ENCODE measurements at regions not wholly inside any gene's neighbourhood (a gene's known extent, or its start where the extent isn't known, plus 50 kb on each side); places are given as distances from the start of the nearest gene placed in this dataset.

DNA sequence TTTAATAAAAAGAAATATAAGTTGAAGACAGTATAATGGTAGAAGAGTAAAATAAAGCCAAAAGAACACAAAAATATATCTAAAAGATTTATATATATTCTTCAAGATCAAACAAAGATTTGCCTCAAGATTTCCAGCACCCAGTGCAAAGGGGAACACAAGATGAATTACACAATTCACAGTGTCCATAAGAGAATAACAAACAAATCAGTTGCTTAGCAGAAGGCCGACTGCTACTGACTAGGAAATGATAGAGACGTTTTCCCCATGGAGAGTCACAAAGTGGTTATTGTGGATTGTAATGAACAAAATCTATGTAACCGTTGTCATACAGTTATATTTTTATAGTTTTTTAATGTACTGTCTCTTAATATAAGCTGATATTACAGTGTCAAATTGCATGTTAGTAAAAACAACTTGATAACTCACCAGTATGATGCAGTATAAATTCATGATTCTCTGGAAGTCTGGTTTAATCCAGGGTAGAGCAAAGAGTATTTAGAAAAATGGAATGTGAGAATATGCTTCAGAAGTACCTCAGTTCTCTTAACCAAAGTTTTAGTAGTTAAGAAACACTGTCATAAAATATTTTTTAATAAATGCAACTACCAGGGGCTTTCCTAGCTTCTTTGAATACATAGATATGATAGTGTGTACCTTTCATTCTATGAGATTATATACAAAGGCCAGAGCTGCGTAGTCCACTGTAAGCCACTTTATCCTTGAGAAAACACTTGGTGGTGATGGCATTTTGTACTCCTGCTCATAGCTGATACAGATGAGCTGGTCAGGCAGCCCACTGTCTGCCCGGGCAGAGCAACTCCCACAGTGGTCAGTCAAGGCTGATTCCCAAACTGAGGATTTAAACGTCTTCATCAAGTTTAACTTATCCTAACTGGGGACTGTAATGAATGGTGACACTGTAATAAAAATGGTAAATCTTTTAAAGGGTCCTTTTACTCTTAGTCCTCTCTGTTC lies 180.5 kb upstream of the DTNA start:
- Histone ChIP-seq H2AK9ac (replicated peaks; ENCODE audit: low read depth, low read length, poor library complexity) (no peak overlapping the region), H3K27me3 (ENCODE audit: control insufficient read depth, insufficient read depth, low read length) (no peaks in the 10 kb centered on the region), H2BK20ac (ENCODE audit: low read depth, low read length) (no peak overlapping the region), H3K56ac (ENCODE audit: extremely low read depth, insufficient read depth, low read length) (no peak overlapping the region), H3K9me3 (ENCODE audit: control insufficient read depth, insufficient read depth, low read length) (no peaks in the 10 kb centered on the region), H2BK120ac (ENCODE audit: low read depth, low read length) (no peak overlapping the region), H4K5ac (ENCODE audit: low read depth, low read length) (no peak overlapping the region), H3K4me2 (ENCODE audit: low read depth, low read length) (no peak overlapping the region), H3K79me1 (ENCODE audit: low read depth in 1 of 2, low read length in 2 of 2) (no peaks in the 10 kb centered on the region), H3K23ac (ENCODE audit: low read depth, low read length) (no peak overlapping the region), H3K36me3 (ENCODE audit: control insufficient read depth, insufficient read depth, low read length) (no peaks in the 10 kb centered on the region), H4K8ac (ENCODE audit: low read depth in 2 of 2, low read length in 2 of 2) (no peak overlapping the region), H3K4me1 (ENCODE audit: control insufficient read depth, insufficient read depth, low read length) (no peaks in the 10 kb centered on the region), H2AK5ac (ENCODE audit: low read depth, low read length) (no peak overlapping the region), H2AFZ (replicated peaks; ENCODE audit: low read length, poor library complexity) (no peak overlapping the region), H4K91ac (ENCODE audit: insufficient read depth, low read depth, low read length) (no peak overlapping the region), H3K18ac (ENCODE audit: low read depth, low read length) (no peak overlapping the region), H4K20me1 (ENCODE audit: insufficient read depth, low read length) (no peaks in the 10 kb centered on the region), H3K27ac (ENCODE audit: insufficient read depth, low read length) (no peak overlapping the region), H2BK5ac (ENCODE audit: low read depth, low read length, poor library complexity, severe bottlenecking) (no peak overlapping the region), H2BK15ac (ENCODE audit: low read depth, low read length) (no peak overlapping the region), H3K9me1 (ENCODE audit: insufficient read depth, low read length) (no peaks in the 10 kb centered on the region), H3K4ac (ENCODE audit: low read depth, low read length) (no peak overlapping the region), H3K4me3 (ENCODE audit: insufficient read depth, low read depth, low read length) (no peak overlapping the region), H3K9ac (ENCODE audit: low read depth, low read length) (no peak overlapping the region), H3K14ac (replicated peaks; ENCODE audit: low read depth, low read length) (no peak overlapping the region)
- POLR2A ChIA-PET (ENCODE audit: unreplicated experiment), result no interaction called here
- intact Hi-C loops (cut with micrococcal nuclease), result no loop called here
- WGBS, 2 experiments (ENCODE audit: extremely low coverage in 2 of 2, insufficient read length in 1 of 2), result no CpG with 5 or more reads among the region's 6 CpGs
- BruUV-seq (replicated peaks), result no TSS peak
- CTCF ChIA-PET, result interaction anchor here (1.1 kb wide), 1 partner anchor 21 kb away, joined by 3 read pairs; no protein-coding TSS in a partner anchor
- in situ Hi-C loops (cut with MboI; ENCODE audit: low sequenced_read_pairs), result no loop called here
- no peak for DNase-seq
- dilution Hi-C loops (cut with HindIII; ENCODE audit: low sequenced_read_pairs, unreplicated experiment), result no loop called here
- no peak for ATAC-seq (ENCODE audit: low read depth)
- no peak for TF ChIP-seq MXI1 (IDR thresholded peaks at IDR 0.05; ENCODE audit: borderline replicate concordance, low read depth, low read length)
- no peak for TF ChIP-seq FOS (IDR thresholded peaks at IDR 0.05; ENCODE audit: low read depth, low read length)
- no peak for TF ChIP-seq CTCF (conservative IDR thresholded peaks at IDR 0.05; ENCODE audit: low read depth, low read length)
- no peak for TF ChIP-seq RCOR1 (IDR thresholded peaks at IDR 0.05; ENCODE audit: insufficient replicate concordance, low read length)
- TF ChIP-seq, protein P1, sequence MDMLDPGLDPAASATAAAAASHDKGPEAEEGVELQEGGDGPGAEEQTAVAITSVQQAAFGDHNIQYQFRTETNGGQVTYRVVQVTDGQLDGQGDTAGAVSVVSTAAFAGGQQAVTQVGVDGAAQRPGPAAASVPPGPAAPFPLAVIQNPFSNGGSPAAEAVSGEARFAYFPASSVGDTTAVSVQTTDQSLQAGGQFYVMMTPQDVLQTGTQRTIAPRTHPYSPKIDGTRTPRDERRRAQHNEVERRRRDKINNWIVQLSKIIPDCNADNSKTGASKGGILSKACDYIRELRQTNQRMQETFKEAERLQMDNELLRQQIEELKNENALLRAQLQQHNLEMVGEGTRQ (IDR thresholded peaks at IDR 0.05; ENCODE audit: low read depth, low read length), result no peak
- no peak for TF ChIP-seq BHLHE40 (IDR thresholded peaks at IDR 0.05; ENCODE audit: low read depth, low read length)
- TF ChIP-seq CEBPB (IDR thresholded peaks at IDR 0.05; ENCODE audit: low read depth, low read length), result no peak
- TF ChIP-seq RAD21 (IDR thresholded peaks at IDR 0.05; ENCODE audit: low read length), result no peak
- no peak for TF ChIP-seq POLR2A (IDR thresholded peaks at IDR 0.05; ENCODE audit: low read depth, low read length)
- TF ChIP-seq CHD1 (IDR thresholded peaks at IDR 0.05; ENCODE audit: low read depth, low read length), result no peak
- no peak for TF ChIP-seq RFX5 (IDR thresholded peaks at IDR 0.05; ENCODE audit: low read depth, low read length)
- no peak for TF ChIP-seq MAZ (IDR thresholded peaks at IDR 0.05; ENCODE audit: borderline replicate concordance, low read depth, low read length)
- no peak for TF ChIP-seq SMC3 (IDR thresholded peaks at IDR 0.05; ENCODE audit: low read depth, low read length)
- TF ChIP-seq NFE2L2 (IDR thresholded peaks at IDR 0.05; ENCODE audit: low read depth, low read length), result no peak
- no peak for TF ChIP-seq MAFK (IDR thresholded peaks at IDR 0.05; ENCODE audit: low read depth, low read length)
